OCI-LY3 (cell line): ENCODE measurements at regions not wholly inside any gene's neighbourhood (a gene's known extent, or its start where the extent isn't known, plus 50 kb on each side); places are given as distances from the start of the nearest gene placed in this dataset.

Experiments
- H2AFZ ChIP-seq: fragments of 200-600, 300-600 bp; shearing (Covaris generic); 2 replicates; pipeline ENCODE4 v1.6.0; 2014; ENCODE audit warnings: antibody characterized with exemption, low read depth, low read length
- H3K27ac ChIP-seq: fragments of 200-600, 300-600 bp; sonication (generic); 2 replicates; pipeline ENCODE4 v1.5.1; 2014; ENCODE audit warnings: mild to moderate bottlenecking, low read length, moderate library complexity, mixed read lengths
- H3K27me3 ChIP-seq: fragments of 200-600, 300-600 bp; sonication (generic); 2 replicates; pipeline ENCODE4 v1.6.1; 2014; ENCODE audit warnings: low read depth, low read length, mixed read lengths
- H3K36me3 ChIP-seq: fragments of 200-600, 300-600 bp; sonication (generic); replicated peaks from 2 replicates; pipeline ENCODE3; 2014; ENCODE audit warnings: low read depth, low read length, mixed read lengths
- H3K4me1 ChIP-seq: fragments of 300-600, 200-600 bp; sonication (generic); 2 replicates; pipeline ENCODE4 v1.6.1; 2014; ENCODE audit warnings: low read length, mixed read lengths
- H3K4me2 ChIP-seq: fragments of 200-600, 300-600 bp; sonication (generic); 2 replicates; pipeline ENCODE4 v1.6.1; 2014; ENCODE audit warnings: low read length, mixed read lengths
- H3K4me3 ChIP-seq: fragments of 300-600, 200-600 bp; sonication (generic); 2 replicates; pipeline ENCODE4 v1.5.1; 2014; ENCODE audit warnings: antibody characterized with exemption, mild to moderate bottlenecking, low read length, moderate library complexity
- H3K79me2 ChIP-seq: fragments of 300-600, 200-600 bp; shearing (Covaris generic); 2 replicates; pipeline ENCODE4 v1.6.1; 2014; ENCODE audit warnings: mild to moderate bottlenecking, low read length, mixed read lengths
- H3K9ac ChIP-seq: fragments of 300-600, 200-600 bp; shearing (Covaris generic); 2 replicates; pipeline ENCODE4 v1.6.0; 2014; ENCODE audit warnings: mild to moderate bottlenecking, low read length, moderate library complexity
- H3K9me3 ChIP-seq: fragments of 200-600, 300-600 bp; shearing (Covaris generic); 2 replicates; pipeline ENCODE4 v1.6.1; 2014; ENCODE audit warnings: low read length, mixed read lengths; ENCODE audit not compliant: insufficient read depth
- H4K20me1 ChIP-seq: fragments of 200-600, 300-600 bp; sonication (generic); 2 replicates; pipeline ENCODE4 v1.6.1; 2016; ENCODE audit warnings: low read length, mixed read lengths; ENCODE audit not compliant: insufficient read depth
- EZH2phosphoT487 ChIP-seq: fragments of 200-600 bp; shearing (Covaris generic); IDR thresholded peaks from 2 replicates; pipeline ENCODE4 v1.6.1; 2018; ENCODE audit warnings: antibody characterized with exemption, mixed run types, low read depth
- TF ChIP-seq, protein P1 (sequence below): fragments of 200-600, 300-600 bp; sonication (generic); IDR thresholded peaks from 2 replicates; pipeline ENCODE4 v1.5.1; 2014; ENCODE audit warnings: antibody characterized with exemption, low read length, low read depth

- TF ChIP-seq, protein P1, sequence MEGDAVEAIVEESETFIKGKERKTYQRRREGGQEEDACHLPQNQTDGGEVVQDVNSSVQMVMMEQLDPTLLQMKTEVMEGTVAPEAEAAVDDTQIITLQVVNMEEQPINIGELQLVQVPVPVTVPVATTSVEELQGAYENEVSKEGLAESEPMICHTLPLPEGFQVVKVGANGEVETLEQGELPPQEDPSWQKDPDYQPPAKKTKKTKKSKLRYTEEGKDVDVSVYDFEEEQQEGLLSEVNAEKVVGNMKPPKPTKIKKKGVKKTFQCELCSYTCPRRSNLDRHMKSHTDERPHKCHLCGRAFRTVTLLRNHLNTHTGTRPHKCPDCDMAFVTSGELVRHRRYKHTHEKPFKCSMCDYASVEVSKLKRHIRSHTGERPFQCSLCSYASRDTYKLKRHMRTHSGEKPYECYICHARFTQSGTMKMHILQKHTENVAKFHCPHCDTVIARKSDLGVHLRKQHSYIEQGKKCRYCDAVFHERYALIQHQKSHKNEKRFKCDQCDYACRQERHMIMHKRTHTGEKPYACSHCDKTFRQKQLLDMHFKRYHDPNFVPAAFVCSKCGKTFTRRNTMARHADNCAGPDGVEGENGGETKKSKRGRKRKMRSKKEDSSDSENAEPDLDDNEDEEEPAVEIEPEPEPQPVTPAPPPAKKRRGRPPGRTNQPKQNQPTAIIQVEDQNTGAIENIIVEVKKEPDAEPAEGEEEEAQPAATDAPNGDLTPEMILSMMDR = no peak
- no peak for TF ChIP-seq EZH2phosphoT487
Observed at GRCh38 chr5:89556215-89556913, 673.4 kb upstream of the MEF2C start.

GRCh38 chr5:89546657-89547056 lies 663.7 kb upstream of the MEF2C start:
- no peak for TF ChIP-seq EZH2phosphoT487
- TF ChIP-seq, protein P1 = no peak
- Histone ChIP-seq H3K9me3 (no peaks in the 10 kb centered on the region), H3K79me2 (no peaks in the 10 kb centered on the region), H4K20me1 (no peaks in the 10 kb centered on the region), H3K9ac (no peak overlapping the region), H3K4me1 (no peaks in the 10 kb centered on the region), H3K27me3 (no peaks in the 10 kb centered on the region), H3K4me2 (no peak overlapping the region), H2AFZ (no peak overlapping the region), H3K4me3 (no peak overlapping the region), H3K27ac (no peak overlapping the region), H3K36me3 (no peaks in the 10 kb centered on the region)

More at GRCh38 chr5:89556215-89556913, 673.4 kb upstream of the MEF2C start:
- Histone ChIP-seq H3K27ac (no peak overlapping the region), H3K9me3 (no peaks in the 10 kb centered on the region), H3K4me3 (no peak overlapping the region), H2AFZ (no peak overlapping the region), H4K20me1 (no peaks in the 10 kb centered on the region), H3K27me3 (no peaks in the 10 kb centered on the region), H3K36me3 (no peaks in the 10 kb centered on the region), H3K4me2 (no peak overlapping the region), H3K9ac (no peak overlapping the region), H3K79me2 (no peaks in the 10 kb centered on the region), H3K4me1 (no peaks in the 10 kb centered on the region)

GRCh38 chr5:89545626-89546025 lies 662.6 kb upstream of the MEF2C start:
- no peaks in the 10 kb centered on the region for H3K4me1 ChIP-seq
- H4K20me1 ChIP-seq = no peaks in the 10 kb centered on the region
- no peak overlapping the region for H3K4me2 ChIP-seq
- no peak overlapping the region for H3K27ac ChIP-seq
- no peaks in the 10 kb centered on the region for H3K9me3 ChIP-seq
- H3K36me3 ChIP-seq = no peaks in the 10 kb centered on the region
- H3K9ac ChIP-seq = no peak overlapping the region
- no peak overlapping the region for H2AFZ ChIP-seq
- TF ChIP-seq, protein P1 = no peak
- TF ChIP-seq EZH2phosphoT487 = no peak
- no peak overlapping the region for H3K4me3 ChIP-seq
- no peaks in the 10 kb centered on the region for H3K27me3 ChIP-seq
- no peaks in the 10 kb centered on the region for H3K79me2 ChIP-seq

GRCh38 chr5:89545076-89545475 lies 662.1 kb upstream of the MEF2C start:
- H3K27ac ChIP-seq = no peak overlapping the region
- no peaks in the 10 kb centered on the region for H3K4me1 ChIP-seq
- H3K9me3 ChIP-seq = no peaks in the 10 kb centered on the region
- H3K79me2 ChIP-seq = no peaks in the 10 kb centered on the region
- no peak for TF ChIP-seq EZH2phosphoT487
- TF ChIP-seq, protein P1 = no peak
- no peaks in the 10 kb centered on the region for H4K20me1 ChIP-seq
- H3K4me2 ChIP-seq = no peak overlapping the region
- H3K4me3 ChIP-seq = no peak overlapping the region
- no peaks in the 10 kb centered on the region for H3K27me3 ChIP-seq
- H2AFZ ChIP-seq = no peak overlapping the region
- H3K9ac ChIP-seq = no peak overlapping the region
- H3K36me3 ChIP-seq = no peaks in the 10 kb centered on the region
